ENCODE measurements at regions not wholly inside any gene's neighbourhood (a gene's known extent, or its start where the extent isn't known, plus 50 kb on each side); places are given as distances from the start of the nearest gene placed in this dataset.

- Histone ChIP-seq H3K9me3 (replicated peaks; ENCODE audit: control insufficient read depth, insufficient read depth, low read depth, low read length) (no peaks in the 10 kb centered on the region), H3K27ac (ENCODE audit: extremely low read depth, low read depth, low read length) (no peak overlapping the region), H3K79me2 (ENCODE audit: control insufficient read depth, insufficient read depth, low read length) (no peaks in the 10 kb centered on the region), H3K9me1 (ENCODE audit: control insufficient read depth, insufficient read depth, low read length) (no peaks in the 10 kb centered on the region), H3K4me2 (ENCODE audit: insufficient read depth, low read length) (no peak overlapping the region), H2AFZ (ENCODE audit: low read depth, low read length) (no peak overlapping the region), H3K4me1 (replicated peaks in 1 of 2; ENCODE audit: control insufficient read depth in 2 of 2, insufficient read depth in 2 of 2, low read length in 2 of 2) (no peaks in the 10 kb centered on the region), H3K4me3 (no peak overlapping the region), H3K27me3 (ENCODE audit: control insufficient read depth in 2 of 2, insufficient read depth in 2 of 2, low read length in 2 of 2) (no peaks in the 10 kb centered on the region), H3K9ac (ENCODE audit: insufficient read depth in 1 of 2, low read depth in 2 of 2, low read length in 2 of 2) (no peak overlapping the region), H3K36me3 (ENCODE audit: control insufficient read depth, insufficient read depth, low read length) (no peaks in the 10 kb centered on the region), H4K20me1 (replicated peaks; ENCODE audit: control insufficient read depth, insufficient read depth, low read length) (no peaks in the 10 kb centered on the region)
- no peak for FAIRE-seq
- ATAC-seq = no peak
- in situ Hi-C loops (cut with MboI) = no loop called here
- TF ChIP-seq CTBP1 (IDR thresholded peaks at IDR 0.05; ENCODE audit: borderline replicate concordance) = no peak
- TF ChIP-seq BRD9 (IDR thresholded peaks at IDR 0.05; ENCODE audit: low read depth, partially characterized antibody) = no peak
- TF ChIP-seq ZBTB11 (CRISPR knock-in tag; IDR thresholded peaks at IDR 0.05) = no peak
- no peak for TF ChIP-seq SIX5 (IDR thresholded peaks at IDR 0.05; ENCODE audit: borderline replicate concordance in 1 of 2, insufficient read depth in 1 of 2, low read depth in 1 of 2, low read length in 2 of 2)
- TF ChIP-seq ZC3H11A (IDR thresholded peaks at IDR 0.05; ENCODE audit: low read depth, low read length) = no peak
- TF ChIP-seq CXXC5 (CRISPR knock-in tag; IDR thresholded peaks at IDR 0.05) = no peak
- TF ChIP-seq ZNF398 (CRISPR knock-in tag; IDR thresholded peaks at IDR 0.05) = no peak
- no peak for TF ChIP-seq L3MBTL2 (IDR thresholded peaks at IDR 0.05)
- no peak for TF ChIP-seq BMI1 (IDR thresholded peaks at IDR 0.05; ENCODE audit: low read length)
- TF ChIP-seq POLR2AphosphoS5 (IDR thresholded peaks at IDR 0.05; ENCODE audit: control insufficient read depth, insufficient read depth, low read depth, low read length) = no peak
- no peak for TF ChIP-seq ZC3H4 (CRISPR knock-in tag; IDR thresholded peaks at IDR 0.05; ENCODE audit: borderline replicate concordance)
- no peak for TF ChIP-seq RBM22 (IDR thresholded peaks at IDR 0.05; ENCODE audit: low read depth, low read length, poor library complexity, severe bottlenecking)
- no peak for TF ChIP-seq ATF2 (CRISPR knock-in tag; IDR thresholded peaks at IDR 0.05)
- no peak for TF ChIP-seq TRIM28 (IDR thresholded peaks at IDR 0.05)
- no peak for TF ChIP-seq ZNF780A (CRISPR knock-in tag; IDR thresholded peaks at IDR 0.05)
- TF ChIP-seq YY1 (IDR thresholded peaks at IDR 0.05; ENCODE audit: borderline replicate concordance in 1 of 3, control insufficient read depth in 1 of 3, extremely low read depth in 1 of 3, insufficient read depth in 3 of 3, insufficient read length in 1 of 3, insufficient replicate concordance in 2 of 3, low read depth in 1 of 3, low read length in 2 of 3) = no peak
- no peak for TF ChIP-seq TRIM24 (IDR thresholded peaks at IDR 0.05)
- POLR2A ChIA-PET = no interaction called here
- CTCF ChIA-PET (ENCODE audit: low intra/inter-chr PET ratio) = no interaction called here
- intact Hi-C loops (cut with micrococcal nuclease) = no loop called here
- DNase-seq (ENCODE audit: extremely low read depth in 1 of 4, low spot score in 3 of 4) = no peak
- no TSS peak for BruUV-seq (replicated peaks)
These were observed 237.5 kb upstream of the GEMIN8 start for GRCh38 chrX:14267216-14267615.
